SK-N-SH (cell line): ENCODE measurements at regions not wholly inside any gene's neighbourhood (a gene's known extent, or its start where the extent isn't known, plus 50 kb on each side); places are given as distances from the start of the nearest gene placed in this dataset.

Experiments used
- CTCF ChIA-PET: fragments of 300-600, 350-600 bp; formaldehyde crosslinking; extraction: SDS; loops from one replicate; lab custom pipeline; 2021; lab: Yijun Ruan, JAX
- POLR2A ChIA-PET: fragments of 350-600 bp; sonication (Branson Sonifier 250); formaldehyde crosslinking; extraction: SDS; loops from one replicate; lab custom pipeline; 2020; ENCODE audit warnings: antibody characterized with exemption, inconsistent platforms; lab: Yijun Ruan, JAX
- DNase-seq: peaks from one replicate; pipeline ENCODE4 v3.0.0; 2012
- H2AFZ ChIP-seq: fragments of 200-600 bp; sonication (generic); 2 replicates; pipeline ENCODE4 v1.8.1; 2016; ENCODE audit warnings: antibody characterized with exemption, mild to moderate bottlenecking, low read depth
- H3F3A ChIP-seq: fragments of 200-600 bp; sonication (generic); replicated peaks from 2 replicates; pipeline ENCODE3; 2016; ENCODE audit warnings: antibody characterized with exemption, mild to moderate bottlenecking; ENCODE audit not compliant: insufficient read depth
- H3K27ac ChIP-seq, 2 experiments: fragments of 200-500 bp in 1 of 2; fragments of 200-600 bp in 1 of 2; sonication (Bioruptor generic) in 1 of 2; sonication (generic), shearing (Covaris generic) in 1 of 2; 2 replicates each; pipeline versions ENCODE4 v1.5.1 to v1.6.1; 2014 to 2016; ENCODE audit warnings: low read depth in 2 of 2, inconsistent platforms in 1 of 2, low read length in 1 of 2, mild to moderate bottlenecking in 1 of 2, mixed read lengths in 1 of 2
- H3K27me3 ChIP-seq: fragments of 200-600 bp; sonication (generic), shearing (Covaris generic); 2 replicates; pipeline ENCODE4 v1.6.1; 2016; ENCODE audit warnings: mixed run types; ENCODE audit not compliant: insufficient read depth
- H3K36me3 ChIP-seq, 2 experiments: fragments of 200-500 bp in 1 of 2; fragments of 200-600 bp in 1 of 2; sonication (Bioruptor generic) in 1 of 2; sonication (generic) in 1 of 2; replicated peaks in 1 of 2; 2 replicates each; pipeline versions ENCODE3 to v1.5.1; 2014 to 2016; ENCODE audit warnings: low read length in 1 of 2, mild to moderate bottlenecking in 1 of 2; ENCODE audit not compliant: insufficient read depth in 2 of 2, control insufficient read depth in 1 of 2
- H3K4me1 ChIP-seq, 2 experiments: fragments of 200-500 bp in 1 of 2; fragments of 200-600 bp in 1 of 2; sonication (Bioruptor generic) in 1 of 2; sonication (generic), shearing (Covaris generic) in 1 of 2; 2 replicates each; pipeline versions ENCODE4 v1.5.1 to v1.6.1; 2014 to 2016; ENCODE audit warnings: low read depth in 1 of 2, low read length in 1 of 2, mixed run types in 1 of 2; ENCODE audit not compliant: insufficient read depth in 2 of 2, control insufficient read depth in 1 of 2
- H3K4me2 ChIP-seq: fragments of 200-600 bp; sonication (generic), shearing (Covaris generic); 2 replicates; pipeline ENCODE4 v1.6.1; 2017; ENCODE audit warnings: mixed run types
- H3K4me3 ChIP-seq, 2 experiments: fragments of 200-500 bp in 1 of 2; fragments of 200-600 bp in 1 of 2; sonication (Bioruptor generic) in 1 of 2; sonication (generic), shearing (Covaris generic) in 1 of 2; 2 replicates each; pipeline versions ENCODE4 v1.5.1 to v1.8.1; 2014 to 2016; ENCODE audit warnings: low read depth in 2 of 2, inconsistent platforms in 1 of 2, low read length in 1 of 2, mild to moderate bottlenecking in 1 of 2, mixed read lengths in 1 of 2, moderate library complexity in 1 of 2
- H3K79me2 ChIP-seq: fragments of 200-600 bp; sonication (generic); 2 replicates; pipeline ENCODE4 v1.8.1; 2017; ENCODE audit warnings: mild to moderate bottlenecking; ENCODE audit not compliant: insufficient read depth
- H3K9ac ChIP-seq: fragments of 200-600 bp; sonication (generic); 2 replicates; pipeline ENCODE4 v1.6.1; 2017; ENCODE audit warnings: mixed run types
- H3K9me2 ChIP-seq: fragments of 200-600 bp; sonication (generic); 2 replicates; pipeline ENCODE4 v1.6.1; 2017; ENCODE audit warnings: mixed run types
- H3K9me3 ChIP-seq: fragments of 200-600 bp; sonication (generic); 2 replicates; pipeline ENCODE4 v1.6.1; 2017; ENCODE audit warnings: mixed run types, mild to moderate bottlenecking, moderate library complexity
- H4K20me1 ChIP-seq: fragments of 200-600 bp; sonication (generic); 2 replicates; pipeline ENCODE4 v1.6.1; 2017; ENCODE audit warnings: mild to moderate bottlenecking, mixed run types; ENCODE audit not compliant: insufficient read depth
- FOSL2 ChIP-seq: IDR thresholded peaks from 2 replicates; pipeline ENCODE4 v1.4.0; 2012; ENCODE audit warnings: low read depth, mild to moderate bottlenecking, moderate library complexity, borderline replicate concordance
- FOXJ3 ChIP-seq: sonication (generic); formaldehyde crosslinking; IDR thresholded peaks from 2 replicates; pipeline ENCODE4 v1.5.1; 2020; ENCODE audit warnings: mild to moderate bottlenecking, missing genetic modification reagents
- GABPA ChIP-seq: IDR thresholded peaks from 2 replicates; pipeline ENCODE4 v1.4.0; 2012; ENCODE audit warnings: low read depth, mild to moderate bottlenecking
- GATA2 ChIP-seq: sonication (generic); formaldehyde crosslinking; IDR thresholded peaks from 2 replicates; pipeline ENCODE4 v1.5.0; 2020; ENCODE audit warnings: mild to moderate bottlenecking, missing genetic modification reagents
- JUND ChIP-seq: IDR thresholded peaks from 2 replicates; pipeline ENCODE4 v1.4.0; 2012
- MAX ChIP-seq: IDR thresholded peaks from 2 replicates; pipeline ENCODE4 v1.4.0; 2012; ENCODE audit warnings: low read depth
- MXI1 ChIP-seq: IDR thresholded peaks from 2 replicates; pipeline ENCODE4 v1.6.1; 2012; ENCODE audit warnings: mild to moderate bottlenecking, low read depth, low read length, improper control_type of control experiment
- NFIC ChIP-seq: IDR thresholded peaks from 2 replicates; pipeline ENCODE4 v1.4.0; 2012; ENCODE audit warnings: borderline replicate concordance
- RAD21 ChIP-seq: IDR thresholded peaks from 2 replicates; pipeline ENCODE4 v1.6.1; 2012; ENCODE audit warnings: mild to moderate bottlenecking, low read length
- RFX5 ChIP-seq: IDR thresholded peaks from 2 replicates; pipeline ENCODE4 v1.6.1; 2012; ENCODE audit warnings: mild to moderate bottlenecking, improper control_type of control experiment, low read length
- RXRA ChIP-seq: IDR thresholded peaks from 2 replicates; pipeline ENCODE4 v1.4.0; 2012; ENCODE audit warnings: low read depth, mild to moderate bottlenecking, borderline replicate concordance
- SIN3A ChIP-seq: IDR thresholded peaks from 2 replicates; pipeline ENCODE4 v1.6.1; 2012; ENCODE audit warnings: low read depth, mild to moderate bottlenecking, low read length, moderate library complexity, borderline replicate concordance
- SMC3 ChIP-seq: IDR thresholded peaks from 2 replicates; pipeline ENCODE4 v1.6.1; 2012; ENCODE audit warnings: low read depth, low read length, improper control_type of control experiment
- TCF12 ChIP-seq: IDR thresholded peaks from 2 replicates; pipeline ENCODE4 v1.4.0; 2012
- TEAD4 ChIP-seq: IDR thresholded peaks from 2 replicates; pipeline ENCODE4 v1.4.0; 2012; ENCODE audit warnings: mild to moderate bottlenecking, borderline replicate concordance; ENCODE audit not compliant: insufficient read depth
- USF1 ChIP-seq: IDR thresholded peaks from 2 replicates; pipeline ENCODE4 v1.4.0; 2012; ENCODE audit warnings: low read depth, borderline replicate concordance
- YY1 ChIP-seq: IDR thresholded peaks from 2 replicates; pipeline ENCODE4 v1.4.0; 2012; ENCODE audit warnings: low read depth, mild to moderate bottlenecking
- WGBS: methylation state at CpG from one replicate; pipeline ENCODE4 v1.1.6; 2017; ENCODE audit warnings: low lambda C conversion rate; 5-methylcytosine and 5-hydroxymethylcytosine counted together
- TF ChIP-seq, protein P1 (sequence below): fragments of 150-350 bp; IDR thresholded peaks from 2 replicates; pipeline ENCODE4 v1.6.1; 2017; ENCODE audit warnings: antibody characterized with exemption, low read length, low read depth, borderline replicate concordance
- TF ChIP-seq, protein P2 (sequence below): fragments of 150-350 bp; IDR thresholded peaks from 2 replicates; pipeline ENCODE4 v1.6.1; 2016; ENCODE audit warnings: mild to moderate bottlenecking, low read depth, low read length

DNA sequence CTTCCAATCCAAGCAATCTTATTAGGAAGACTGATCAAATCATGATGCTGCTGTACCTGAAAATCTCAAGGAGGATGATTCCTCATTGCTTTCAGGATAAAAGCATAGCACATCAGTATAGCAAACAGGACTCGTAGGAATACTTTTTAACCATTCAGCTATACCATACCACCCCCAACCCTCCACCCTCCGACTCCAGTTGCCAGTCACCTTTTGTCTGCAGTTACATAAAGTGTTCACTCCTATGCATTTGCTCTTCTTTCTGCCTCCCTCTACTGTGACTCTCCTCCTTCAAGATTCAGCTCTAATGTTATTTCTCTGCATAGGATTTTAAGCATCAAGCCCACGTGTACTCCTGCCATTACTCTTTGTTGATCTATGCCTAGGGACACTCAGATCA, 124.7 kb upstream of the KCNQ5 start:
- H2AFZ ChIP-seq, result no peak overlapping the region
- H3K9me2 ChIP-seq, result no peaks in the 10 kb centered on the region
- H3K9me3 ChIP-seq, result no peaks in the 10 kb centered on the region
- H3K27me3 ChIP-seq, result no peaks in the 10 kb centered on the region
- H4K20me1 ChIP-seq, result no peaks in the 10 kb centered on the region
- no peak overlapping the region for H3K27ac ChIP-seq
- no peak overlapping the region for H3K4me3 ChIP-seq
- no peaks in the 10 kb centered on the region for H3K36me3 ChIP-seq
- POLR2A ChIA-PET, result no interaction called here
- no peaks in the 10 kb centered on the region for H3K79me2 ChIP-seq
- H3K9ac ChIP-seq, result no peak overlapping the region
- no peak for DNase-seq
- H3K4me1 ChIP-seq, result no peaks in the 10 kb centered on the region
- CTCF ChIA-PET, result no interaction called here
- no peak overlapping the region for H3K4me2 ChIP-seq
- 46% methylated on average over 3 of the region's 3 CpGs for WGBS
- H3F3A ChIP-seq, result no peaks in the 10 kb centered on the region
- TF ChIP-seq YY1 (no peak), GATA2 (CRISPR knock-in tag) (no peak), FOSL2 (no peak), RFX5 (no peak), RAD21 (no peak), NFIC (no peak), MXI1 (no peak), USF1 (no peak), SIN3A (no peak), RXRA (no peak), SMC3 (no peak), TEAD4 (no peak)
- TF ChIP-seq, all 33 proteins: peak for 0

DNA sequence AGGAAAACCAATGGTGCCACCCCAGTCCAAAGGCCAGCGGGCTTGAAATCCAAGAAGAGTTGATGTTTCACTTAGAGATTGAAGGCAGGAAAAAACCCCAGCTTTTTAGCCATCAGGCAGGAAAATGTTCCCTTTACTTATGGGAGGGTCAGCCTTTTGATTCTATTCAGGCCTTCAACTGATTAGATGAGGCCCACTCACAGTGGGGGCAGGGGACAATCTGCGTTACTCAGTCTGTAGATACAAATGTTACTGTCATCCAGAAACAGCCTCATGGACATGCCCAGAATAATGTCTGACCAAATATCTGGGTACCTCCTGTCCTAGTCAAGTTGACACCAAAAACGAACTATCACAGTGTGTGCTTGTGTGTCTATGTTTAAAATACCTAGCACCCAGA, 121.2 kb upstream of the KCNQ5 start:
- no peaks in the 10 kb centered on the region for H3K9me2 ChIP-seq
- H3K27me3 ChIP-seq, result no peaks in the 10 kb centered on the region
- no peak overlapping the region for H3K9ac ChIP-seq
- no peak overlapping the region for H2AFZ ChIP-seq
- no peaks in the 10 kb centered on the region for H3K4me1 ChIP-seq
- H3K79me2 ChIP-seq, result no peaks in the 10 kb centered on the region
- no peaks in the 10 kb centered on the region for H3K36me3 ChIP-seq
- no peak overlapping the region for H3K4me3 ChIP-seq
- TF ChIP-seq MXI1, result no peak
- no peak for TF ChIP-seq TCF12
- no peak for TF ChIP-seq JUND
- no peak for TF ChIP-seq TEAD4
- TF ChIP-seq, protein P1, sequence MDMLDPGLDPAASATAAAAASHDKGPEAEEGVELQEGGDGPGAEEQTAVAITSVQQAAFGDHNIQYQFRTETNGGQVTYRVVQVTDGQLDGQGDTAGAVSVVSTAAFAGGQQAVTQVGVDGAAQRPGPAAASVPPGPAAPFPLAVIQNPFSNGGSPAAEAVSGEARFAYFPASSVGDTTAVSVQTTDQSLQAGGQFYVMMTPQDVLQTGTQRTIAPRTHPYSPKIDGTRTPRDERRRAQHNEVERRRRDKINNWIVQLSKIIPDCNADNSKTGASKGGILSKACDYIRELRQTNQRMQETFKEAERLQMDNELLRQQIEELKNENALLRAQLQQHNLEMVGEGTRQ, result no peak
- no peak for TF ChIP-seq FOXJ3
- no peak for TF ChIP-seq FOSL2
- no peak for TF ChIP-seq RAD21
- TF ChIP-seq GATA2 (CRISPR knock-in tag), result no peak
- TF ChIP-seq GABPA, result no peak
- no peak for TF ChIP-seq MAX
- TF ChIP-seq, protein P2, sequence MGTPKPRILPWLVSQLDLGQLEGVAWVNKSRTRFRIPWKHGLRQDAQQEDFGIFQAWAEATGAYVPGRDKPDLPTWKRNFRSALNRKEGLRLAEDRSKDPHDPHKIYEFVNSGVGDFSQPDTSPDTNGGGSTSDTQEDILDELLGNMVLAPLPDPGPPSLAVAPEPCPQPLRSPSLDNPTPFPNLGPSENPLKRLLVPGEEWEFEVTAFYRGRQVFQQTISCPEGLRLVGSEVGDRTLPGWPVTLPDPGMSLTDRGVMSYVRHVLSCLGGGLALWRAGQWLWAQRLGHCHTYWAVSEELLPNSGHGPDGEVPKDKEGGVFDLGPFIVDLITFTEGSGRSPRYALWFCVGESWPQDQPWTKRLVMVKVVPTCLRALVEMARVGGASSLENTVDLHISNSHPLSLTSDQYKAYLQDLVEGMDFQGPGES, result no peak
- no peak for TF ChIP-seq YY1
- no peak for TF ChIP-seq RFX5
- H3K27ac ChIP-seq, result no peak overlapping the region
- ChIA-PET POLR2A (no interaction called here), CTCF (no interaction called here)
- H3F3A ChIP-seq, result no peaks in the 10 kb centered on the region
- no peaks in the 10 kb centered on the region for H3K9me3 ChIP-seq
- DNase-seq, result no peak
- WGBS, result 100% methylated on average over 2 of the region's 3 CpGs
- no peaks in the 10 kb centered on the region for H4K20me1 ChIP-seq
- H3K4me2 ChIP-seq, result no peak overlapping the region
